ENCODE measurements at regions not wholly inside any gene's neighbourhood (a gene's known extent, or its start where the extent isn't known, plus 50 kb on each side); places are given as distances from the start of the nearest gene placed in this dataset.

DNA sequence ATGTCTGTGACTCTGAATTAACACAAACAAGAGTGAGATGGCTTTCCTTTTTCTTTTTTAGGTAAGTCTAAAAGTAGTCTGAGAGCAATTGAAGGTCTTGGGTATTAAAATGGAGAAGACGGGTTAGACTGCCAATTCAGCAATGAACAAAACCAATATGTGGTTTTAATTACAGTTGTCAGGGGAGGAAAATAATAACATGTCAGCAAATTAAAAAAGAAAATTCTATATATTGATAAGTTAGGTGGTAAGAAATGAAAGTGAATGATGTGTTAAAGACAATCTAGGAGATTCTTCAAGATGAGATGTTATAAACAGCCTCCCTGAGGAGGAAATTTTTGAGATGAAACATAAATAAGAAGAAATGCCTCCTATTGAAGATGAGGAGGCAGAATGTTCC, 150.6 kb upstream of the HSF2 start:
- H3K27ac ChIP-seq (ENCODE audit: low read depth in 1 of 2, low read length in 2 of 2), result no peak overlapping the region
- no peaks in the 10 kb centered on the region for H3K36me3 ChIP-seq (ENCODE audit: control insufficient read depth in 4 of 4, insufficient read depth in 3 of 4, low read depth in 1 of 4, low read length in 3 of 4)
- H3K27me3 ChIP-seq (ENCODE audit: control insufficient read depth in 4 of 4, insufficient read depth in 4 of 4, low read length in 3 of 4), result no peaks in the 10 kb centered on the region
- 36% methylated on average over 1 of the region's 1 CpG for WGBS
- H3K9ac ChIP-seq (ENCODE audit: low read depth in 1 of 2, low read length in 2 of 2), result no peak overlapping the region
- DNase-seq (ENCODE audit: low spot score), result no peak
- H3K4me1 ChIP-seq (ENCODE audit: control insufficient read depth in 4 of 4, insufficient read depth in 4 of 4, low read length in 3 of 4), result no peaks in the 10 kb centered on the region
- no peak overlapping the region for H3K4me3 ChIP-seq (ENCODE audit: low read depth in 1 of 3, low read length in 3 of 3)
- peaks cover 0 to 2% (median 0%) of the 10 kb centered on the region in 4 donors for H3K9me3 ChIP-seq (ENCODE audit: control insufficient read depth in 4 of 4, low read length in 3 of 4)
- TF ChIP-seq RXRA (IDR thresholded peaks at IDR 0.05), result no peak
- TF ChIP-seq, protein P1, sequence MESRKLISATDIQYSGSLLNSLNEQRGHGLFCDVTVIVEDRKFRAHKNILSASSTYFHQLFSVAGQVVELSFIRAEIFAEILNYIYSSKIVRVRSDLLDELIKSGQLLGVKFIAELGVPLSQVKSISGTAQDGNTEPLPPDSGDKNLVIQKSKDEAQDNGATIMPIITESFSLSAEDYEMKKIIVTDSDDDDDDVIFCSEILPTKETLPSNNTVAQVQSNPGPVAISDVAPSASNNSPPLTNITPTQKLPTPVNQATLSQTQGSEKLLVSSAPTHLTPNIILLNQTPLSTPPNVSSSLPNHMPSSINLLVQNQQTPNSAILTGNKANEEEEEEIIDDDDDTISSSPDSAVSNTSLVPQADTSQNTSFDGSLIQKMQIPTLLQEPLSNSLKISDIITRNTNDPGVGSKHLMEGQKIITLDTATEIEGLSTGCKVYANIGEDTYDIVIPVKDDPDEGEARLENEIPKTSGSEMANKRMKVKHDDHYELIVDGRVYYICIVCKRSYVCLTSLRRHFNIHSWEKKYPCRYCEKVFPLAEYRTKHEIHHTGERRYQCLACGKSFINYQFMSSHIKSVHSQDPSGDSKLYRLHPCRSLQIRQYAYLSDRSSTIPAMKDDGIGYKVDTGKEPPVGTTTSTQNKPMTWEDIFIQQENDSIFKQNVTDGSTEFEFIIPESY (IDR thresholded peaks at IDR 0.05), result no peak
- TF ChIP-seq HNF4A (conservative IDR thresholded peaks at IDR 0.05), result no peak
- no peak for TF ChIP-seq FOXA1 (IDR thresholded peaks at IDR 0.05)
- TF ChIP-seq, protein P2, sequence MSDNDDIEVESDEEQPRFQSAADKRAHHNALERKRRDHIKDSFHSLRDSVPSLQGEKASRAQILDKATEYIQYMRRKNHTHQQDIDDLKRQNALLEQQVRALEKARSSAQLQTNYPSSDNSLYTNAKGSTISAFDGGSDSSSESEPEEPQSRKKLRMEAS (IDR thresholded peaks at IDR 0.05), result no peak
- no peak for TF ChIP-seq RAD21 (IDR thresholded peaks at IDR 0.05)
- no peak for TF ChIP-seq JUND (IDR thresholded peaks at IDR 0.05)
- TF ChIP-seq, protein P3, sequence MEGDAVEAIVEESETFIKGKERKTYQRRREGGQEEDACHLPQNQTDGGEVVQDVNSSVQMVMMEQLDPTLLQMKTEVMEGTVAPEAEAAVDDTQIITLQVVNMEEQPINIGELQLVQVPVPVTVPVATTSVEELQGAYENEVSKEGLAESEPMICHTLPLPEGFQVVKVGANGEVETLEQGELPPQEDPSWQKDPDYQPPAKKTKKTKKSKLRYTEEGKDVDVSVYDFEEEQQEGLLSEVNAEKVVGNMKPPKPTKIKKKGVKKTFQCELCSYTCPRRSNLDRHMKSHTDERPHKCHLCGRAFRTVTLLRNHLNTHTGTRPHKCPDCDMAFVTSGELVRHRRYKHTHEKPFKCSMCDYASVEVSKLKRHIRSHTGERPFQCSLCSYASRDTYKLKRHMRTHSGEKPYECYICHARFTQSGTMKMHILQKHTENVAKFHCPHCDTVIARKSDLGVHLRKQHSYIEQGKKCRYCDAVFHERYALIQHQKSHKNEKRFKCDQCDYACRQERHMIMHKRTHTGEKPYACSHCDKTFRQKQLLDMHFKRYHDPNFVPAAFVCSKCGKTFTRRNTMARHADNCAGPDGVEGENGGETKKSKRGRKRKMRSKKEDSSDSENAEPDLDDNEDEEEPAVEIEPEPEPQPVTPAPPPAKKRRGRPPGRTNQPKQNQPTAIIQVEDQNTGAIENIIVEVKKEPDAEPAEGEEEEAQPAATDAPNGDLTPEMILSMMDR (IDR thresholded peaks at IDR 0.05; ENCODE audit: low read depth, low read length, missing input control), result no peak
- TF ChIP-seq, protein P4, sequence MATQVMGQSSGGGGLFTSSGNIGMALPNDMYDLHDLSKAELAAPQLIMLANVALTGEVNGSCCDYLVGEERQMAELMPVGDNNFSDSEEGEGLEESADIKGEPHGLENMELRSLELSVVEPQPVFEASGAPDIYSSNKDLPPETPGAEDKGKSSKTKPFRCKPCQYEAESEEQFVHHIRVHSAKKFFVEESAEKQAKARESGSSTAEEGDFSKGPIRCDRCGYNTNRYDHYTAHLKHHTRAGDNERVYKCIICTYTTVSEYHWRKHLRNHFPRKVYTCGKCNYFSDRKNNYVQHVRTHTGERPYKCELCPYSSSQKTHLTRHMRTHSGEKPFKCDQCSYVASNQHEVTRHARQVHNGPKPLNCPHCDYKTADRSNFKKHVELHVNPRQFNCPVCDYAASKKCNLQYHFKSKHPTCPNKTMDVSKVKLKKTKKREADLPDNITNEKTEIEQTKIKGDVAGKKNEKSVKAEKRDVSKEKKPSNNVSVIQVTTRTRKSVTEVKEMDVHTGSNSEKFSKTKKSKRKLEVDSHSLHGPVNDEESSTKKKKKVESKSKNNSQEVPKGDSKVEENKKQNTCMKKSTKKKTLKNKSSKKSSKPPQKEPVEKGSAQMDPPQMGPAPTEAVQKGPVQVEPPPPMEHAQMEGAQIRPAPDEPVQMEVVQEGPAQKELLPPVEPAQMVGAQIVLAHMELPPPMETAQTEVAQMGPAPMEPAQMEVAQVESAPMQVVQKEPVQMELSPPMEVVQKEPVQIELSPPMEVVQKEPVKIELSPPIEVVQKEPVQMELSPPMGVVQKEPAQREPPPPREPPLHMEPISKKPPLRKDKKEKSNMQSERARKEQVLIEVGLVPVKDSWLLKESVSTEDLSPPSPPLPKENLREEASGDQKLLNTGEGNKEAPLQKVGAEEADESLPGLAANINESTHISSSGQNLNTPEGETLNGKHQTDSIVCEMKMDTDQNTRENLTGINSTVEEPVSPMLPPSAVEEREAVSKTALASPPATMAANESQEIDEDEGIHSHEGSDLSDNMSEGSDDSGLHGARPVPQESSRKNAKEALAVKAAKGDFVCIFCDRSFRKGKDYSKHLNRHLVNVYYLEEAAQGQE (IDR thresholded peaks at IDR 0.05), result no peak
- no peak for TF ChIP-seq GABPA (IDR thresholded peaks at IDR 0.05 in 1 of 2, conservative IDR thresholded peaks at IDR 0.05 in 1 of 2)

DNA sequence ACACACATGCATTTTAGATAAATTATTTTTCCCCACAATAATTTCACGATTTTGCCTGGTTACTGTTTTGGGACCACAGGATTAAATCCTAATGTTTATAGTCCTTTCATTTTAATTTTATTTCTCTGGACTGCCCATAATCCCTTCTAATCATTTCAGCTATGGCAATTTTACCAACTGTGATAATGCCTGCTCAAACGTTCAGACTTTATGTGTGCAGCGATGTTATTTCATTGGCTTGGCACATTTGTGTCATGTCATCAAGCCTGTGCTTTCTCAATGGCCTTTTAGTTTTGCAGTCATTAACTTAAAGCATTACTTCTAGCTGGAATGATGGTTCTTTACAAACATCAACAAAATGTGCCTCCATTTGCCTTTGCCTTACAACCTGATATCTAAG, 140.6 kb upstream of the HSF2 start:
- TF ChIP-seq, protein P3 (IDR thresholded peaks at IDR 0.05; ENCODE audit: low read depth, low read length, missing input control), result no peak
- no peak for TF ChIP-seq NR2F2 (IDR thresholded peaks at IDR 0.05)

More for the DNA sequence above, 140.6 kb upstream of the HSF2 start:
- no peak for DNase-seq (ENCODE audit: low spot score)
- no peaks in the 10 kb centered on the region for H3K9me3 ChIP-seq (ENCODE audit: control insufficient read depth in 4 of 4, low read length in 3 of 4)
- no peaks in the 10 kb centered on the region for H3K36me3 ChIP-seq (ENCODE audit: control insufficient read depth in 4 of 4, insufficient read depth in 3 of 4, low read depth in 1 of 4, low read length in 3 of 4)
- WGBS, result 71% methylated on average over 3 of the region's 3 CpGs
- no peak overlapping the region for H3K4me3 ChIP-seq (ENCODE audit: low read depth in 1 of 3, low read length in 3 of 3)
- H3K27ac ChIP-seq (ENCODE audit: low read depth in 1 of 2, low read length in 2 of 2), result no peak overlapping the region
- no peaks in the 10 kb centered on the region for H3K4me1 ChIP-seq (ENCODE audit: control insufficient read depth in 4 of 4, insufficient read depth in 4 of 4, low read length in 3 of 4)
- H3K27me3 ChIP-seq (ENCODE audit: control insufficient read depth in 4 of 4, insufficient read depth in 4 of 4, low read length in 3 of 4), result no peaks in the 10 kb centered on the region
- no peak overlapping the region for H3K9ac ChIP-seq (ENCODE audit: low read depth in 1 of 2, low read length in 2 of 2)

Measured in liver (tissue), 8 donors.